Ovary (tissue), 3 donors: ENCODE measurements at regions not wholly inside any gene's neighbourhood (a gene's known extent, or its start where the extent isn't known, plus 50 kb on each side); places are given as distances from the start of the nearest gene placed in this dataset.
"Not testable (repeated sequence)": the region's sequence is repeated elsewhere in the genome, so short reads cannot be mapped to it uniquely, and the experiment has no call there.

ENCODE experiments used
- CTCF ChIP-seq, 3 donors: fragments of 450-650 bp in 2 of 3; fragments of 200-600 bp in 1 of 3; IDR thresholded peaks; one replicate each; pipeline versions ENCODE4 v1.5.1 to v1.8.0; 2016 to 2022; ENCODE audit warnings: antibody characterized with exemption in 3 of 3, mild to moderate bottlenecking in 1 of 3
- POLR2A ChIP-seq: fragments of 450-650 bp; IDR thresholded peaks from one replicate; pipeline ENCODE4 v1.6.1; 2017; ENCODE audit warnings: antibody characterized with exemption, mild to moderate bottlenecking, moderate library complexity
- donor health status: DM: no; HTN: no; CAD: no.

DNA sequence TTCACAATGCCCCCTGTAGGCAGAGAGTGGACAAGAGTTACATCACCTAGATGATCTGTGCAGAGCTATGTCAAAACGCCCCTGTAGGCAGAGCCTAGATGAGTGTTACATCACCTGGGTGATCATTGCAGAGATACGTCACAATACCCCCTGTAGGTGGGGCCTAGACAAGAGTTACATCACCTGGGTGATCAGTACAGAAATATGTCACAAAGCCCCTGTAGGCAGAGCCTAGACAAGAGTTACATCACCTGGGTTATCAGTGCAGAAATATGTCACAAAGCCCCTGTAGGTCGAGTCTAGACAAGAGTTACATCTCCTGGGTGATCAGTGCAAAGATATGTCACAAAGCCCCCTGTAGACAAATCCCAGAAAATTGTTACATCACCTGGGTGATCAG is 136.6 kb upstream of the FRG2B start:
- not testable (repeated sequence) for TF ChIP-seq POLR2A; CTCF (IDR thresholded peaks at IDR 0.05)
